Esophagus (tissue), 2 donors: ENCODE measurements at regions not wholly inside any gene's neighbourhood (a gene's known extent, or its start where the extent isn't known, plus 50 kb on each side); places are given as distances from the start of the nearest gene placed in this dataset.

Source experiments
- H3K27ac ChIP-seq, 2 donors: one replicate each; pipeline ENCODE4 v1.5.1; 2013; ENCODE audit warnings: low read depth in 2 of 2, mild to moderate bottlenecking in 2 of 2, inconsistent platforms in 1 of 2, low read length in 1 of 2, moderate library complexity in 1 of 2
- H3K27me3 ChIP-seq, 2 donors: one replicate each; pipeline ENCODE4 v1.6.1; 2013; ENCODE audit warnings: low read length in 2 of 2, control low read depth in 1 of 2, mild to moderate bottlenecking in 1 of 2; ENCODE audit not compliant: insufficient read depth in 2 of 2, control insufficient read depth in 1 of 2
- H3K36me3 ChIP-seq, 2 donors: one replicate each; pipeline ENCODE4 v1.6.1; 2013; ENCODE audit warnings: low read length in 1 of 2; ENCODE audit not compliant: control insufficient read depth in 2 of 2, insufficient read depth in 2 of 2
- H3K4me1 ChIP-seq, 2 donors: one replicate each; pipeline ENCODE4 v1.6.1; 2013; ENCODE audit warnings: low read length in 1 of 2; ENCODE audit not compliant: control insufficient read depth in 2 of 2, insufficient read depth in 2 of 2
- H3K4me3 ChIP-seq, 2 donors: one replicate each; pipeline ENCODE4 v1.5.1; 2013; ENCODE audit warnings: low read length in 2 of 2, mild to moderate bottlenecking in 2 of 2, low read depth in 1 of 2, moderate library complexity in 1 of 2
- H3K9me3 ChIP-seq, 2 donors: one replicate each; pipeline ENCODE4 v1.6.1; 2013; ENCODE audit warnings: mild to moderate bottlenecking in 2 of 2, low read depth in 1 of 2, low read length in 1 of 2, moderate library complexity in 1 of 2; ENCODE audit not compliant: control insufficient read depth in 2 of 2, insufficient read depth in 1 of 2
- WGBS, 2 donors: extraction: QIAGEN DNeasy Blood & Tissue Kit; methylation state at CpG; one replicate each; pipeline ENCODE4 v1.1.7; 2013; 5-methylcytosine and 5-hydroxymethylcytosine counted together
- donor health status: healthy with polysubstance abuse.
- donor health status: Bipolar disorder and iron deficiency.

DNA sequence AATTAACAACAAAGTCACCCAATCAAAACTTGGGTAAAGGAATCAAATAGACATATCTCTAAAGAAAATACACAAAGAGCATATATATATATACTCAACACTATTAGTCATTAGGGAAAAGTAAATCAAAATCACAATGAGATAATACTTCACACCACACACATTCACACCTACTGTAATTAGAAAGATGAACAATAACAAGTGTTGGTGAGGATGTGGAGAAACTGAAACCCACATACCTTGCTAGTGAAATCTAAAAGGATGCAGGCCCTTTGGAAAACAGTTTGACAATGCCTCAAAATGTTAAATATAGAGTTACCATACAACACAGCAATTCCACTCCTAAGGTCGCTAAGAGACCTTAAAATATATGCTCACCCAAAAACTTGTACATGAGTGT, 177.1 kb downstream of the ANKRD60 start:
- WGBS, 2 donors = 60 to 90% methylated on average over 1 of the region's 1 CpG

DNA sequence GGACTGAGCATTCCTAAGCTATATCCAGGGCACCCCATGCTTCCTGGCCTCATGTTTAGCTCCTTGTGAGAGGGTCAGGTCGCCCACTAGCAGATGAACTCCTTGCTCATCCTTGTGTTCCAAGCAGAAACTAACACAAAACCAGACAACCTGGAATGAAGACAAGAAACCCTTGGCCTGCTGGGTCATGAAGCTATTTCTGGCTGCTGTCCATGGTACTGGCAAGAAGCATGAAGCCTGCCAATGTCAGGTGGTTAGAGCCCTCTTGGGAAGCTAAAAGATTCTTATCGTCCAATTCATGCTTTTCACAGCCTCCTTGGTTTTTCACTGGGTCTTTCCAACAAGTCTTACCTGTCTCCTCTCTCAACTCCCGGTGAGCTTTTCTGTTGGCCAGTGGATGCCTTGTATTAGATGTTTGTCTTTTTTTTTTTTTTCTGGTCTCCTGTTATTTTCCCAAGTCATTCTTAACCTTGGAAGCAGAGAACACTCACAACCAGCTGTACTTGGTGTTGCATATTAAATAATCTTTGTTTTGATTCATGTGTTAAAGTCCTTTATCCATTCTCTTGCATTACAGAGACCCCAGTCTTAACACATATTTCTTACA, 180.3 kb downstream of the ANKRD60 start:
- 29 to 43% methylated on average over 3 of the region's 3 CpGs for WGBS, 2 donors
- no peaks in the 10 kb centered on the region for H3K36me3 ChIP-seq
- H3K27ac ChIP-seq = no peak overlapping the region
- no peak overlapping the region for H3K4me3 ChIP-seq
- H3K4me1 ChIP-seq = peaks cover 0 to 3% of the 10 kb centered on the region in 2 donors
- no peaks in the 10 kb centered on the region for H3K9me3 ChIP-seq
- no peaks in the 10 kb centered on the region for H3K27me3 ChIP-seq

More for the DNA sequence above, 177.1 kb downstream of the ANKRD60 start:
- H3K9me3 ChIP-seq = no peaks in the 10 kb centered on the region
- no peaks in the 10 kb centered on the region for H3K27me3 ChIP-seq
- peaks cover 4 to 6% of the 10 kb centered on the region in 2 donors for H3K4me1 ChIP-seq
- no peaks in the 10 kb centered on the region for H3K36me3 ChIP-seq
- H3K27ac ChIP-seq = no peak overlapping the region
- no peak overlapping the region for H3K4me3 ChIP-seq

DNA sequence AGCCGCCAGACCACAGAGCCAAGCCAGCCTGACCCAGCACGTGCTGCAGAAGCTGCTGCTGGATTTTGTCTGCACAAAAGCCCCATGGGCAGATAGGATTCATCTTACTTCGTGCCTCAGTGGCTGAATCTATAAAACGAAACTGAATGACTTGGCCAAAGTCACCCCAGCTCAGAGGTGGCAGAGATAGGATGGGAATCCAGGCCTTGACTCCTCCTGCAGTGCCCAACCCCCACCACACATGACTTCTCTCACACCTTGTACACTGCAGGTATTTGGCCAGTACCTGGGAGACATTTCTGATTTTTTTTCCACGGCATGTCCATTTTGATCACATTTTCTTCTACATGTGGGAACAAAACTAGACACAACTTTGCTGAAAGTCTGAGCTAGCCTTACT, 182.1 kb downstream of the ANKRD60 start:
- Histone ChIP-seq H3K9me3 (no peaks in the 10 kb centered on the region), H3K4me3 (no peak overlapping the region), H3K4me1 (peaks cover 0 to 3% of the 10 kb centered on the region in 2 donors), H3K27ac (no peak overlapping the region), H3K36me3 (no peaks in the 10 kb centered on the region), H3K27me3 (no peaks in the 10 kb centered on the region)
- 79 to 80% methylated on average over 5 of the region's 5 CpGs for WGBS, 2 donors

DNA sequence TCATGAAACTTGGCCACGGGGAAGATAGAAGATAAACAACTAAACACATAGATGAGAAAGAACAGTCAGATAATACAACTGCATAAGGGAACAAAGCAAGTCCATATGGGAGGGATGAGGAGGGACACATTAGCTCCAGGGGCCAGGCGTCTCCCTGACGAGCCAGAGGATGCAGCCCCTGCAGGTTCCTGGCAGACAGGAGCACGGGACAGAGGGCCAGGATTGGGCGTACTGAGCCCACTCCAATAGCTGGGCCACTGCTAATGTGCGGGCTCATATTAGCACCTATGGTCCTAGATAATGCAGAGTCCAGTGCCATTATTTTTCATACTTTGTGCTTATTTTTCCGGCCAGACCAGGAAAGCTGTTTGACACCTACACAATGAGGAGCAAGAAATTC, 182.9 kb downstream of the ANKRD60 start:
- no peaks in the 10 kb centered on the region for H3K9me3 ChIP-seq
- no peak overlapping the region for H3K4me3 ChIP-seq
- H3K27me3 ChIP-seq = no peaks in the 10 kb centered on the region
- WGBS, 2 donors = 77 to 82% methylated on average over 7 of the region's 7 CpGs
- no peak overlapping the region for H3K27ac ChIP-seq
- H3K36me3 ChIP-seq = no peaks in the 10 kb centered on the region
- peaks cover 0 to 3% of the 10 kb centered on the region in 2 donors for H3K4me1 ChIP-seq

DNA sequence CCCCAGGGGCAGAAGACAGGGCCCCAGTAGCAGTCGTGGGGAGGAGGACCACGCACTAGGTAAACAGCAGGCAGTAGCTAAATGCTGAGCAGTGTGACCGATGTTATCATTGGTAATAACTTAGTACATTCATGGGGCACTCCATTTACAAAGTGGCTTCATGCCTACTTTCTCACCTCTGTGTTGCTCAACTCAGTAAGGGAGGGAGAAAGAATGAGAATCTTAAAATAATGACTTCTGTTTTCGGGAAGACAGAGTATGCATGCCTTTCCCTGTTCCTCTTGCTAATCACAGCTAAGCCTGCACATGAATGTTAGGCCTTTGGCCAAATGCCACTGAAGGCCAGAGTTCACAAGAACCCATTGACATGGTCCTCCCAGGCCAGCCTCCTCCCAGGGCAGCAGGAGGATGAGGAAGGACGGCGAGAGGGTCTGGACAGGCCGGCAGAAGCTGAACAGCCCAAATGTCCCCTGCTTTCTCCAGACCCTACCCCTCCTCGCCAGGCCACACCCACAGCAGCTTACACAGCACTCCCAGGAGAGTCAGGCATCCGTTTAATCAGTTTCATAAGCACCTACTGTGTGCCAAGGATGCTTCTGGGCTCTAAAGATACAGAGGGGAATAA, 183.4 kb downstream of the ANKRD60 start:
- Histone ChIP-seq H3K27ac (no peak overlapping the region), H3K27me3 (no peaks in the 10 kb centered on the region), H3K4me1 (peaks cover 0 to 3% of the 10 kb centered on the region in 2 donors), H3K9me3 (no peaks in the 10 kb centered on the region), H3K4me3 (no peak overlapping the region), H3K36me3 (no peaks in the 10 kb centered on the region)
- WGBS, 2 donors = 73 to 74% methylated on average over 9 of the region's 9 CpGs

DNA sequence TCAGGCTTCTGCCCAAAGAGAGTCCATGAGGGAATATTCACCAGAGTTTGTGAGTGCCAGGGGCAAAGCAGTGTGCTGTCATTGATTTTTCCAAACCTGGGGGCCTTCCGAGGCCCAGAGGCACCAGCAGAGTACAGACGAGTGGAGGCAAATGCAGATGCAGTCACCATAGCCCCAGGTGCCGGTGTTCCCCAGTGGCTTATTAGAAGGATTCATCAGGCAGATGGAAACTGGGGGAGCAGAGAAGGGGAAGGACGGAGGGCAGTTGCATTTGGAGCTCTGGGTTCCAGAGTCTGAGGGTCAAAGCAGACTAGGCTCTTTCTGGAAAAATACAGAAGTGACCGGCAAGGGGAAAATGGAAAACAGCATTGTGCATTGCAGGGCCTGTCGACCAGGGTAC, 184.2 kb downstream of the ANKRD60 start:
- H3K9me3 ChIP-seq = no peaks in the 10 kb centered on the region
- WGBS, 2 donors = 75 to 85% methylated on average over 6 of the region's 6 CpGs
- H3K27me3 ChIP-seq = no peaks in the 10 kb centered on the region
- no peaks in the 10 kb centered on the region for H3K36me3 ChIP-seq
- no peak overlapping the region for H3K4me3 ChIP-seq
- no peak overlapping the region for H3K27ac ChIP-seq
- H3K4me1 ChIP-seq = peaks cover 0 to 3% of the 10 kb centered on the region in 2 donors

DNA sequence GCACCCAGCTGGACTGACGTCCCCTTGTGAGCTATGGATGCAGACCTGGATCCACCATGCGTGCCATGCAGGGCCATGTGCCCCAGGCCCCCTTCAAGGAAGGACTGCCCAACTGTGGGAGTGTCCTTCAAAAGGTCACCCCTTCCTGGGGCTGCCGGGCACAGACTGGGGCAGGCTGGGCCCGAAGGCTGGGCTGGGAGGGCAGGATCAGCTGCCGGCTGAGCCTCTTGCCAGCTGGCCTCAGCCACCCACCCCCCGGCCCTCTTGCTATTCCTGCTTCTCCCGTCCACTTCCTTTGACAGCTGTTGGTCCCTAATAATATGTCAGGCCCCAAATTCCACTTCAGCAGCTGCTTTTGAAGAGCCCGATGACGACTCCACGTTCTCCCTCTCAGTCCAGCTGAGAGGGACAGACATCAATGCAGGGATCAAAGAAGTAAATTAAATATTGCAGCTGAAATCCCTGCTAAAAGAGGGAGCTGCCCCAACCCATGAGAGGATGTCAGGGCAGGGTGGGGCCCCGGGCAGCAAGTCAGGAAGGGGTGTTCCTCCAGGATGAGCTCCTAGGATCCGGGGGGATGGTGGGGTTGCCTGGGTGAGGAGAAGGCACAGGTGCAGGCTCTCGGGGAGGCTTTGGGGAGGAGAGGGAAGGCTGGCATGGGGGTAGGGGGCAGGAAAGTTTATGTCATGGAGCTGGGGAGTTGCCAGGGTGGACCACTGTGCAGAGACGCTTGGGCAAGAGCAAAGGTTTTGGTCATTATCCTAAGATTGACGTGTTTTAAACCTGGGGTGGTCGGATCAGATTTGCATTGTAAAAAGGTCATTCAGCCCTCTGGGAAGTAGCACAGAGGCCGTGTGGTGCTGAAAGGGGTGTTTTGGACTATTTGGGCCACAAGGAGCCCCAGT, 185.0 kb downstream of the ANKRD60 start:
- H3K27me3 ChIP-seq = no peaks in the 10 kb centered on the region
- H3K36me3 ChIP-seq = no peaks in the 10 kb centered on the region
- no peak overlapping the region for H3K27ac ChIP-seq
- H3K9me3 ChIP-seq = no peaks in the 10 kb centered on the region
- 66 to 68% methylated on average over 17 of the region's 17 CpGs for WGBS, 2 donors
- H3K4me1 ChIP-seq = peaks cover 0 to 3% of the 10 kb centered on the region in 2 donors
- H3K4me3 ChIP-seq = no peak overlapping the region

DNA sequence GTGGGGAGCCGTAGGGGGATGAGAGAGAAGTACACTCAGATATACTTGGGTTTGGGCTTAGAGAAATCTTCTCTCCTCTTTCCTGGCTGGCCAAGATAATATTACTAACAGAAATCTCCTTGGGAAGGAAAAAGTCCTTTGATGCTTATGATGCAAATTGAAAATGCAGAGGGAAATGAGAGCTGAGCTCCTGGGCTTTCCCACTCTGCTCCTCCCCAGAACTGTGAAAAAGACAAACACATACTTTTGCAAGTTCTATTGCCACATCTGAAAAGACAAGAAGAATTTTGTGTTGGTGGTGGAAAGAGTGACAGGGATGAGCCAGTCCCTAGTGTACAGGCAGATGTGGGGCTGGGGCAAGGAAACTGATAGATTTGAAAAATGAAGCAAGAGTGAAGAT, 185.9 kb downstream of the ANKRD60 start:
- Histone ChIP-seq H3K4me1 (peaks cover 0 to 3% of the 10 kb centered on the region in 2 donors), H3K27me3 (no peaks in the 10 kb centered on the region), H3K4me3 (no peak overlapping the region), H3K36me3 (no peaks in the 10 kb centered on the region), H3K9me3 (no peaks in the 10 kb centered on the region), H3K27ac (no peak overlapping the region)
- 47 to 84% methylated on average over 1 of the region's 1 CpG for WGBS, 2 donors

DNA sequence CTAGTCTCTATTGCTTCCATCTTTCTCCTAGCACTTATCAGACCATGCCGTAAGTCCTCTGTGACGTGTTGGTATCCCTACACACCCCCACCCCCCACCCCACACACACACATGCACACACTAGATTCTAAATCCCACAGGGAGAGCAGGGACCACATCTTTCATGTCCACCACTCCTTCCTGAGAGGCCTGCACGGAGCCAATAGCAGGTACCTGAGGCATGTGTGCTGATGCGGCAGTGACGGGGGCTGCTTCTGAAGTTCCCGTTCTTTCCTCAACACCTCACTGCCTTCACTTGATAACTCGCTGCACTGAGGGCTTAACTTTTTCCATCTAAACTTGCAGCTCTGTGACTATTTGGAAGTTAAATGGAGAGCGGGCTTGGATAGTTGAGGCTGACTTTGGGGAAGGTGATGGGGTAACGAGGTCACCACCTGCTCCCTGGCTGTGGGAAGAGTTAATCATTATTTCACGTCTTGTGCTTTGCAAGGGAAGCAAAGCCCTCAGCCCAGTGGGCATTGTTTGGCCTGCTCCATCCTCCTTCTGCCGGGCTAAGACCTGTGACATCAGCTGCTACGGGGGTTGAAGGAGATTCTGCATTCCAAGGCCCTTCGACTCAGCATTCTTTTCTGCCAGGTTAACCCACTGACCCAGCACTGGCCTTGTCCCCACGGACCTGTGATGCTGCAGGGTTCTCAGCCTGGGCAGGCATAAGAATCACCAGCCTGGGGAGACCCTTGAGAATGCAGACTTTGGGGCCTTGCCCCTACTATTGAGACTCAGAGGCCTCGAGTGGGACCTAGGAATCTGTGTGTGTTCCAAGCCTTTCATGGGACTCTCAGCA, 187.8 kb downstream of the ANKRD60 start:
- no peak overlapping the region for H3K4me3 ChIP-seq
- H3K9me3 ChIP-seq = no peaks in the 10 kb centered on the region
- H3K27ac ChIP-seq = no peak overlapping the region
- no peaks in the 10 kb centered on the region for H3K4me1 ChIP-seq
- WGBS, 2 donors = 76 to 85% methylated on average over 15 of the region's 15 CpGs
- no peaks in the 10 kb centered on the region for H3K27me3 ChIP-seq
- no peaks in the 10 kb centered on the region for H3K36me3 ChIP-seq
